ENCODE measurements at regions not wholly inside any gene's neighbourhood (a gene's known extent, or its start where the extent isn't known, plus 50 kb on each side); places are given as distances from the start of the nearest gene placed in this dataset.

GRCh38 chr6:165735065-165735464, 72.0 kb upstream of the PDE10A start:
- H3K4me3 ChIP-seq (ENCODE audit: low read depth, low read length) = no peak overlapping the region

DNA sequence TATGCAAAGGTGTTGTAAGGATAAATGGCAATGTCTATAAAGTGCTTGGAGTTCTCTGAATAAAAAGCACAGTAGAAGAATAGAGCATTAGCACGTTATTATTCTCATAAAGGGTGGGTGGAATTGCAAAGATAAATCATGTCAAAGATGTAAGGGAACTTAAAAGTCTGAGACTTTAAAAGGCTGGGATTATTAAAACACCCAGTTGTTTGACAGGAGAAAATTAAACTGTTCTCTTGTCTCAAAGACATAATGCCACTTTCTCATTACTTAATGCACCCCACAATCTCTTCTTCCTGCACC, 70.4 kb upstream of the PDE10A start:
- H3K4me3 ChIP-seq (ENCODE audit: low read depth, low read length) = no peak overlapping the region

GRCh38 chr6:165732696-165733488, 69.9 kb upstream of the PDE10A start:
- H3K4me3 ChIP-seq (ENCODE audit: low read depth, low read length) = no peak overlapping the region

DNA sequence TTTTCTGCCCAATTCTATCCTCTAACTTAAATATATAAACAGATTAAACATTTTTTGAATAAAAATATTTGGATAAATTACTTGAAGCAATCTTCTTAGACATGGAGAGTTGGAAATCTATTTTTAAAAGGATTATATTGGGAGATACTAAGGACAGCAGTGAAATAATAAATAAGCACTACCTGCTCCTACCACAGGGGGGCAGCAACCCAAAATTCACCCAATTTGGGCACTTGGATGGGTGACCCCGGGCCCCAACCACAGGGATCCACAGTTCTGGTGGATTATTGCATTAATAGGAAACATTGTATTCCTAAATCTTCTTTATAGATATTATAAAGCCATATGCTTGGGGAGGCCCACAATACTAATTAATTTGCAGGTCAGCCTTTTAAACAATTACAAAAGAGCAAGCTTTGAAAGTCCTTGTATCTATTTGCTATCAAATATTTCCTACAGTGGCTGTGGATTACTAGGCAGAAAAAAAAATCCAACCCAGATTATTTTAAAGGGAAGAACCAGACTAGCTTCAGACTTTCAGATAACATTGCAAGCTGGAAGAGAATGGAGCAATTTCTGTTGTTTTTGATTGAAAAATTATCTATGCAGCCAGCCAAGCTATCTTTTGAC, 66.4 kb upstream of the PDE10A start:
- no peak overlapping the region for H3K4me3 ChIP-seq (ENCODE audit: low read depth, low read length)

- no peak overlapping the region for H3K4me3 ChIP-seq (ENCODE audit: low read depth, low read length)
Observed at GRCh38 chr6:165728216-165728615, 65.2 kb upstream of the PDE10A start.

- no peak overlapping the region for H3K4me3 ChIP-seq (ENCODE audit: low read depth, low read length)
Observed at GRCh38 chr6:165726965-165727381, 63.9 kb upstream of the PDE10A start.

DNA sequence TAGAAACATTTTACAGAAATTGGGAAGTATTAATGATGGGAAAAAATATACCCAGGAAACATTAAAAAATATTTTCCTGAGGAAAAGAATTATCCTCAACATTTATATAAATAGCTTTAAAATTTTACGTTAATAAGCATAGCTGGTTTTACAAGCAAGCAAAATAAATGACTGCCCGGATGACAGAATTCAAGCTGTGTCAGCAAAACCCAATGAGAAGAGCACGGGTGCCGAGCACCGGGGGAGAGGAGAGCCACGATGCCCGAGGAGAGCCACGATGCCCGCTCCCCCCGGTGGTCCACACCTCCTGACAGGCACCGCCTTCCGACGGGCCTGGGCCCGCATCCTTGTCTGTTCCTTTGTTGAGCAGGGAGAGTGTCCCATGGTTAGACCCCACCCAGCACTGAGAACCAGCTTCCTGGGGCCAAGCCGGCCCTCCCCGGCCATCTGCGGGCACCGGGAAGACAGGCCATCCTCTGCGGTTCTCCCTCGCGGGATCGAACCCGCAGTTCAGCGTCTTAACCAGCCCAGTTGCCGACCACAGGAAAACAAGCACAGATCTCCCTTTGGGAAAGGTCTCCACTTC, 63.3 kb upstream of the PDE10A start:
- H3K4me3 ChIP-seq (ENCODE audit: low read depth, low read length) = no peak overlapping the region

DNA sequence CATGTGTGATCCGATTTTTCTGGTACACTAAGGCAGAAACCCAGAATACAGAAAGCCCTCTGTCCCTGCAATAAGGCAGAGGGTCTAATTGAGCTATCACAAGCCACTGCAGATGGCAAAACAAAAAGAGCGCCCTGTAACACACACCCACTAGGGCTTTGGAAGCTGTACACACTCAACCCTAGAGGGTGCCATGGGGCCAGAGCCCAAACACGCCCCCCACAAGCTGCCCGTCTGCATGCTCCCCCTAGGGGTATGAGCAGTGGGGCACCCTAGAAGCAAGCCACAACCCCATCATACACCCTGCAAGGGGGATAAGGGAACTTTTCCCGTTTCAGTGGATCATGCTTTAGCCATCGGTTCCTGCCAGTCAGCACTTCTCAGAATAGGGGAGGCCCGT, 62.2 kb upstream of the PDE10A start:
- no peak overlapping the region for H3K4me3 ChIP-seq (ENCODE audit: low read depth, low read length)

GRCh38 chr6:165723326-165723725, 60.3 kb upstream of the PDE10A start:
- no peak overlapping the region for H3K4me3 ChIP-seq (ENCODE audit: low read depth, low read length)

- no peak overlapping the region for H3K4me3 ChIP-seq (ENCODE audit: low read depth, low read length)
Observed at GRCh38 chr6:165722022-165722421, 59.0 kb upstream of the PDE10A start.

- H3K4me3 ChIP-seq (ENCODE audit: low read depth, low read length) = no peak overlapping the region
Observed at GRCh38 chr6:165721356-165721755, 58.3 kb upstream of the PDE10A start.

- H3K4me3 ChIP-seq (ENCODE audit: low read depth, low read length) = no peak overlapping the region
Observed at GRCh38 chr6:165718491-165718891, 55.5 kb upstream of the PDE10A start.

- H3K4me3 ChIP-seq (ENCODE audit: low read depth, low read length) = no peak overlapping the region
Observed at GRCh38 chr6:165717732-165718465, 54.9 kb upstream of the PDE10A start.

GRCh38 chr6:165716886-165717285, 53.8 kb upstream of the PDE10A start:
- H3K4me3 ChIP-seq (ENCODE audit: low read depth, low read length) = no peak overlapping the region

DNA sequence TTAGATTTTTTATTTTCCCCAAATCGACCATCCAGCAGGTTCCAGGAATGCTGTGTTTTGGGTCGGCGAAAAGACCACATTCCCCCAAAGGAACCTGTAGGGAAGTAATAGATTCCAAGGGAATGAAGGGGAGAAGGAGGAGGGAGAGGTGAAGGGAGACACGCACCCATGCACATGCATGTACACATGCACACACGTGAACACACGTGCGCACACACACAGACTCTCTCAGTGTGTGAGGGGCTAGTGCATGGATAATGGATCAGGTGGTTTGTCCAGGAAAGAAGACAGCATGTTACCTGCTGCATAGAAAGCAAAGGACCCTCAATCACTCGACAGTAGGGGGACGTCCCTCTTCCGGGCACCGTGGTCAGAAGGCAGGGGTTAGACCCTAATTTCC, 52.4 kb upstream of the PDE10A start:
- H3K4me3 ChIP-seq (ENCODE audit: low read depth, low read length) = no peak overlapping the region

GRCh38 chr6:165714907-165715306, 51.9 kb upstream of the PDE10A start:
- no peak overlapping the region for H3K4me3 ChIP-seq (ENCODE audit: low read depth, low read length)

- H3K4me3 ChIP-seq (ENCODE audit: low read depth, low read length) = no peak overlapping the region
Observed at GRCh38 chr6:165713845-165714466, 50.9 kb upstream of the PDE10A start.
